ENCODE measurements at regions not wholly inside any gene's neighbourhood (a gene's known extent, or its start where the extent isn't known, plus 50 kb on each side); places are given as distances from the start of the nearest gene placed in this dataset.

DNA sequence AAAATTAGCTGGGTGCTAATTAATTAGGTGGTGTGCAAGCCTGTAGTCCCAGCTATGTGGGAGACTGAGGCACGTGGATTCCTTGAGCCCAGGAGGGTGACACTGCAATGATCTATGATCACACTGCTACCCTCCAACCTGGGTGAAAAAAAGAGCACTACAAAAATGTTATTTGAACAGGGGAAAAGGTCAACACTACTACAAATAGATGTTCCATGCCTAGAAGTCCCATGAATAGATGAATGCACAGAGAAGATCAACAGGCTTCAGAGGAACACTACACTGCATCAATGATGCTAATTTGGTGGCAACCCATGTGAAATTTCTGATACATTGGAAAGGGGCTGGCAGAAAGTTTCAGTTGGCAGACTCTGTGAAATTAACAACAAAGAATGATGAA, 105.4 kb upstream of the FHIT start:
- ATAC-seq = no peak

GRCh38 chr3:61357902-61358301, 106.7 kb upstream of the FHIT start:
- Histone ChIP-seq H3K27me3 (no peaks in the 10 kb centered on the region), H3K4me3 (no peak overlapping the region), H3K27ac (no peak overlapping the region), H3K9me3 (no peaks in the 10 kb centered on the region), H3K36me3 (no peaks in the 10 kb centered on the region), H3K4me1 (peaks cover 4 to 23% (median 5%) of the 10 kb centered on the region in 3 donors)
- TF ChIP-seq POLR2AphosphoS5 (IDR thresholded peaks at IDR 0.05) (no peak), POLR2A (IDR thresholded peaks at IDR 0.05) (no peak), EP300 (IDR thresholded peaks at IDR 0.05) (no peak), CTCF (IDR thresholded peaks at IDR 0.05) (no peak)
- 46 to 63% methylated on average over 1 of the region's 1 CpG for WGBS, 2 donors (ENCODE audit: low coverage in 1 of 2)
- ATAC-seq = no peak

More for the DNA sequence above, 105.4 kb upstream of the FHIT start:
- H3K9me3 ChIP-seq = no peaks in the 10 kb centered on the region
- peaks cover 4 to 23% (median 5%) of the 10 kb centered on the region in 3 donors for H3K4me1 ChIP-seq
- WGBS, 2 donors (ENCODE audit: low coverage in 1 of 2) = 73 to 100% methylated on average over 1 of the region's 1 CpG
- H3K27ac ChIP-seq = no peak overlapping the region
- TF ChIP-seq POLR2AphosphoS5 (IDR thresholded peaks at IDR 0.05) (no peak), CTCF (IDR thresholded peaks at IDR 0.05) (no peak), EP300 (IDR thresholded peaks at IDR 0.05) (no peak), POLR2A (IDR thresholded peaks at IDR 0.05) (no peak)
- no peaks in the 10 kb centered on the region for H3K36me3 ChIP-seq
- H3K27me3 ChIP-seq = no peaks in the 10 kb centered on the region
- H3K4me3 ChIP-seq = no peak overlapping the region

- no peak overlapping the region for H3K27ac ChIP-seq
- peak; percentile 73 for ATAC-seq
- H3K27me3 ChIP-seq = no peaks in the 10 kb centered on the region
- no peaks in the 10 kb centered on the region for H3K9me3 ChIP-seq
- no peak for TF ChIP-seq POLR2A (IDR thresholded peaks at IDR 0.05)
- no peak for TF ChIP-seq EP300 (IDR thresholded peaks at IDR 0.05)
- TF ChIP-seq POLR2AphosphoS5 (IDR thresholded peaks at IDR 0.05) = peak; percentile 58
- no peak for TF ChIP-seq CTCF (IDR thresholded peaks at IDR 0.05)
- H3K4me3 ChIP-seq = no peak overlapping the region
- peaks cover 4 to 23% (median 5%) of the 10 kb centered on the region in 3 donors for H3K4me1 ChIP-seq
- H3K36me3 ChIP-seq = no peaks in the 10 kb centered on the region
- 0 to 8% methylated on average over 2 of the region's 2 CpGs for WGBS, 2 donors (ENCODE audit: low coverage in 1 of 2)
Observed at GRCh38 chr3:61358364-61358763, 107.1 kb upstream of the FHIT start.

DNA sequence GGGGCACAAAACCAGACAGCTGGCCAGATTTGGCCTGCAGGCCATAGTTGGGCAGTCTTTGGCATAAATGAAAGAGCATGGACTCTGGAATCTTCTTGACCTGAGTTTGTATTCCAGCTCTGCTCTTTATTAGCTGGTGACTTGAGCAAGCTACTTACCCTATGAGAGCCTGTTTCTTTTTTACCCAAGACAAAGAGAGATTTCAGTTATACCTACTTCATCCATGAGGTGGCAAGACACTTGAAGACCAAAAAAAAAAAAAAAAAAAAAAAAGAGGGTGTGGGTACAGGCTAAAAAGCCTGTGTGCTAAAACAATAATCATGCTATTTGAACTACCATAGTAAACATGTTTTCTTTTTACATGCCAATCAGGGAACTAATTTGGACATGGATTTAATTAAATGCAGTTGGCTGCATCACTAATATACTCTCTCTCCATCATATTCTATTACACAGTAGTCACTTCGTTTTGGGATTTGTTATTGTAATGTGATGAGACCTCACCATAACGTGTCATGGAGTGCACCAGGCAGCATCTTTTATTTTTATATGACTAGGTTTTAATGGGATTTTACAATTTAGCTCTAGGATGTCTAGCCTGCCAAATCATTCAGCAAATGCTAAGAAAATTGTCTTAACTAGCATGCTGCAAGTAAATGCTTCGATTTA, 109.2 kb upstream of the FHIT start:
- Histone ChIP-seq H3K4me3 (no peak overlapping the region), H3K4me1 (peaks cover 4 to 23% (median 5%) of the 10 kb centered on the region in 3 donors), H3K36me3 (no peaks in the 10 kb centered on the region), H3K9me3 (peaks cover 0 to 10% (median 0%) of the 10 kb centered on the region in 3 donors), H3K27ac (no peak overlapping the region), H3K27me3 (no peaks in the 10 kb centered on the region)
- WGBS, 2 donors (ENCODE audit: low coverage in 1 of 2) = 40 to 45% methylated on average over 3 of the region's 3 CpGs
- no peak for ATAC-seq
- no peak for TF ChIP-seq POLR2A (IDR thresholded peaks at IDR 0.05)
- no peak for TF ChIP-seq POLR2AphosphoS5 (IDR thresholded peaks at IDR 0.05)
- TF ChIP-seq CTCF (IDR thresholded peaks at IDR 0.05) = no peak
- no peak for TF ChIP-seq EP300 (IDR thresholded peaks at IDR 0.05)

GRCh38 chr3:61369678-61370077, 118.4 kb upstream of the FHIT start:
- 79 to 95% methylated on average over 2 of the region's 2 CpGs for WGBS, 2 donors (ENCODE audit: low coverage in 1 of 2)
- no peak for ATAC-seq
- H3K4me3 ChIP-seq = no peak overlapping the region
- H3K27ac ChIP-seq = no peak overlapping the region
- TF ChIP-seq CTCF (IDR thresholded peaks at IDR 0.05) (no peak), POLR2AphosphoS5 (IDR thresholded peaks at IDR 0.05) (no peak), POLR2A (IDR thresholded peaks at IDR 0.05) (no peak), EP300 (IDR thresholded peaks at IDR 0.05) (no peak)
- H3K27me3 ChIP-seq = no peaks in the 10 kb centered on the region
- peaks cover 0 to under 1% (median 0%) of the 10 kb centered on the region in 3 donors for H3K9me3 ChIP-seq
- H3K36me3 ChIP-seq = no peaks in the 10 kb centered on the region
- H3K4me1 ChIP-seq = no peaks in the 10 kb centered on the region

All from gastroesophageal sphincter (tissue), 4 donors.